Activated B cell treated with CpG ODN at 0.5 μM for 24 hours (primary cell): ENCODE measurements at regions not wholly inside any gene's neighbourhood (a gene's known extent, or its start where the extent isn't known, plus 50 kb on each side); places are given as distances from the start of the nearest gene placed in this dataset.
"Not testable (repeated sequence)": the region's sequence is repeated elsewhere in the genome, so short reads cannot be mapped to it uniquely, and the experiment has no call there.

Experiments used
- ATAC-seq: fragments of 200-7000 bp; cut with Tn5 transposase; one replicate; pipeline ENCODE4 v1.10.0; 2021; ENCODE audit warnings: low read depth, mild to moderate bottlenecking, moderate library complexity
- CTCF ChIA-PET: fragments of 350-600 bp; sonication (Branson Sonifier 250); formaldehyde crosslinking; loops from one replicate; lab custom pipeline; 2021; ENCODE audit warnings: antibody characterized with exemption; lab: Charles Lee
- POLR2A ChIA-PET: fragments of 350-600 bp; sonication (Branson Sonifier 250); formaldehyde crosslinking; loops from one replicate; lab custom pipeline; 2021; ENCODE audit warnings: antibody characterized with exemption; lab: Charles Lee
- DNase-seq: peaks from one replicate; pipeline ENCODE4 v3.0.0; 2022
- H3K27ac Mint-ChIP-seq: one replicate; pipeline ENCODE4 v1.8.0; 2020; ENCODE audit warnings: mixed read lengths
- H3K27me3 Mint-ChIP-seq: one replicate; pipeline ENCODE4 v1.8.0; 2021; ENCODE audit warnings: mixed read lengths
- H3K36me3 Mint-ChIP-seq: one replicate; pipeline ENCODE4 v1.8.0; 2021; ENCODE audit warnings: low read depth, mixed read lengths
- H3K4me1 Mint-ChIP-seq: one replicate; pipeline ENCODE4 v1.8.0; 2021; ENCODE audit warnings: mixed read lengths
- H3K4me3 Mint-ChIP-seq: one replicate; pipeline ENCODE4 v1.8.0; 2020; ENCODE audit warnings: mild to moderate bottlenecking, mixed read lengths
- H3K9me3 Mint-ChIP-seq: one replicate; pipeline ENCODE4 v1.8.0; 2020; ENCODE audit warnings: mixed read lengths
- CTCF ChIP-seq: fragments of 200-600 bp; IDR thresholded peaks from one replicate; pipeline ENCODE4 v1.8.0; 2022; ENCODE audit warnings: antibody characterized with exemption, mild to moderate bottlenecking
- intact Hi-C: fragments of 100-400 bp; cut with micrococcal nuclease; formaldehyde crosslinking; loops from one replicate; pipeline ENCODE4 v1.15.1; 2024

- CTCF ChIA-PET = no interaction called here
- Mint-ChIP-seq H3K4me1 (no peaks in the 10 kb centered on the region), H3K36me3 (no peaks in the 10 kb centered on the region), H3K27me3 (no peaks in the 10 kb centered on the region), H3K4me3 (no peak overlapping the region), H3K9me3 (peaks cover 16% of the 10 kb centered on the region), H3K27ac (no peak overlapping the region)
- DNase-seq = no peak
- TF ChIP-seq CTCF = no peak
- POLR2A ChIA-PET = no interaction called here
- intact Hi-C loops = no loop called here
- ATAC-seq = no peak
Observed at GRCh38 chr20:29408034-29408695, 1849.3 kb upstream of the DEFB115 start.

DNA sequence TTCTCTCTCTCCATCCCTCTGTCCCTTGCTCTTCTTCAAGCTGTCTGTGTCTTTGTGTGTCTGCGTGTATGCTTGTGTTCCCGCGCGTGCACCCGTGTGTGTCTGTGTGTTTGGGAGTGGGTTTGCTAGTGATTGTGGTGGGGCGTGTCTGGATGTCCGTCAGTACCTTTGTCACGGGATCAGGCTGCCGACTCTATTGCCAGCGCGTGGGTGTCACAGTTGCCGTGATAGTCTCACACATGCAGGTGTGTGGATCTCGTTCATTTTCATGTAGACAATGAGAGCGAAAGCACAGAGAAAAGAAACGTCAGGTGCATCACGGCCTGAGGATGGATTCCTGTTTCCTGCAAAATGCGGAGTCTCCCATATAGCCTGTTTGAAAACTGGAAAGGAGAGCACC lies 1848.8 kb upstream of the DEFB115 start:
- intact Hi-C loops, ATAC-seq, H3K27me3 Mint-ChIP-seq, H3K36me3 Mint-ChIP-seq, H3K4me3 Mint-ChIP-seq, DNase-seq, CTCF ChIA-PET, POLR2A ChIA-PET, H3K27ac Mint-ChIP-seq, H3K4me1 Mint-ChIP-seq: not testable (repeated sequence)
- H3K9me3 Mint-ChIP-seq = peaks cover 18% of the 10 kb centered on the region

DNA sequence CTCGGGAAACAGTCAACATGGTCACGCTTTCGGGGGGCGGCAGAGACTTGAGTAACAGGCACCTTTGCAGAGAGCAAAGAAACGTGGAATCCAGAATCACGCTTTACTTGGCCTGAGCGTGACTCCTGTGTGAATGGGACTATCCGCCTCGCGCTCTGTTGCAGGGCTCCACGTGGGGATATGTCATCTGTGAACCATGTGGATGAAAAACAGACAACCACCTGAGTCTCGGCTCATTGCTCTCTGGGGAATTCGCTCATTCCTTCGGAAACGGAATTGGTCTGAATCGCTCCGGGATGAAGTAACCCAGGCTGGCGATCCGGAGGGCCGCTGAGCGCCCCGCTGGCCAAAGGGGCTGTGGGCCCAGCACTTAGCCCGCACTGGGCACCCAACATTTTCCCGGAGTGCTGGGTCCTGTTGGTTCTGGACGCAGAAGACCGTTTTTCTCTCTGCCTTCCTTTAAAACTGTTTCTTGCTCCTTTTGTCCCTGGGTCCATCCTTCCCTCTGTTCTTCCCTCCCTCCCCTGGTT lies 1848.2 kb upstream of the DEFB115 start:
- DNase-seq, H3K4me3 Mint-ChIP-seq, POLR2A ChIA-PET, CTCF ChIA-PET, ATAC-seq, H3K4me1 Mint-ChIP-seq, intact Hi-C loops, H3K27ac Mint-ChIP-seq, H3K36me3 Mint-ChIP-seq, H3K27me3 Mint-ChIP-seq: not testable (repeated sequence)
- H3K9me3 Mint-ChIP-seq = peaks cover 18% of the 10 kb centered on the region

DNA sequence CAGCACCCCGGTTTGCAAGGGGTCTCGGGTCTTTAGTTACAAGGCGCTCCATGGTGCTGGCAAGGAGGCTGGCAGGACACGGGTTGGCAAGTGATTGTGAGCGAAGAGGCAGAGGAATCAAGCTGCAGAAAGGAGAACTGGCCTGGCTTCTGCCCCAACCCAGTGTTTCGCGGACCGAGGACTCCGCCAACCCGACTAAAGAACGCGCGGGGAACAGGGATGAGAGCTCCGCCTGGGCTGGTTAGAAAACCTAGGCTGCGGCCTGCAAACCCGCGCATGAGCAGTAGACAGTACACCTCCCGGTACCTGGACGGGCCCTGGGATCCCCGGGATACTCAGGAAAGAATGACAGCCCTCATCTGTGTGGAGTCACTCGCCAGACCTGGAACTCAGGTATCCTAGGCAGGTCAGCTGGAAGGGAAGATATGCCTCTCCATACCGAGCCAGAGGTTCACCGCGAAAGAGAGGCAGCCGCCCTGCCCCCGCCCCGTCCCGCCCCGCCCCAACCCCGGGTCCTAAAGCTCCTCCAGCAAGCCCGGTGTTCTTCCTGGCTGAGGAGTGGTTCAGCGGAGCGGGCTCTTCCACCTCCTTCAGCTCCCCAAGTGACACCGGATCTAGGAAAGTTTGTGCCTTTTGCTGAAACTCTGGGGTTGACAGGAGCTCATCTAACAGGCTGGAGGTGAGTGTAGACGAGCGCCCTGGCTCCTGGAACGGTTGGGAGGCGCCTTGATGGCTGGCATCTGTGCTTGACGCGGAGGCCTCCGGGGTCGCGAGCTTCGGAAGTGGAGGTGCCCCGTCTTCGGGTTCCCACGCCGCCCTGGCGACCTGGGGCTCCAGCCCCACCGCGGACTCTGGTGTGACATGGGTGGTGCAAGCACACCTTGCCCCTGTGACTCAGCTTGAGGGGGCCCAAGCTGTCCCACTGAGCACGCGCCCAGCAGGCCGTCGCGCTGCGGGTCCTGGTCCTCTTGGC lies 1847.3 kb upstream of the DEFB115 start:
- Mint-ChIP-seq H3K9me3 (peaks cover 18% of the 10 kb centered on the region), H3K27me3 (no peaks in the 10 kb centered on the region), H3K36me3 (no peaks in the 10 kb centered on the region), H3K27ac (no peak overlapping the region), H3K4me1 (no peaks in the 10 kb centered on the region), H3K4me3 (no peak overlapping the region)
- CTCF ChIA-PET = no interaction called here
- DNase-seq (no peak), ATAC-seq (no peak)
- POLR2A ChIA-PET = no interaction called here
- no peak for TF ChIP-seq CTCF
- intact Hi-C loops = no loop called here

DNA sequence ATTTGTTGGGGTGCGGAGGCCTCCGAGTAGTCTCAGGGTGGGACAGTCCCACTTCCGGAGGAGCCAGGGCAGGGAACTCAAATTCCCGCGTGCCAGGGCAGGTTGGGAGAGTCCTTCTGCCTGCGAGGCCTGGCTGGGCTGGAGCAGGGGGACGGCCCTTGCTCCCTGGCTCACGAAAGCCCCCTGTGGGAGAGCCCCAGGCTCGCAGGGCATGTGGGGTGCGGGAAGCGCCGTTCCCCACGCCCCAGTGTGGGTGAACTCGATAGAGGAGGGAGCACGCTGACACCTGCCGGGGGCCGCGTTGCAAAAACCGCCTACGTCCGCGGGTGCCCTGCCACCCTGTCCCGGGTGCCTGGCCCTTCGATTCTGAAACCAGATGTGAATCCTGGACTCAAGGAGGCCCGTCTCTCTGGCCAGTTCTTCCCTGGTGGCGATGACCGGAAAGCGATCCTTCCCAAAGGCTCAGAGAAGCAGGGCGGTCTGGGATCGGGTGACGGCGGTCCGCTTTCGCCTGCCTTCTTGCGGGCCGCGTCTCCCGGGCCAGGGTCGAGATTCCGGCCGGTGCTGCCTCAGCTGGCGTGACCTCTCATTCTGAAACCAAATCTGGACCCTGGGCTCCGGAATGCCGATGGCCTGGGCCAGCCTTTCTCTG lies 1846.5 kb upstream of the DEFB115 start:
- H3K9me3 Mint-ChIP-seq = peaks cover 18% of the 10 kb centered on the region
- H3K27ac Mint-ChIP-seq = no peak overlapping the region
- no peak for DNase-seq
- intact Hi-C loops = no loop called here
- TF ChIP-seq CTCF = no peak
- ATAC-seq = no peak
- no peaks in the 10 kb centered on the region for H3K36me3 Mint-ChIP-seq
- no peak overlapping the region for H3K4me3 Mint-ChIP-seq
- no peaks in the 10 kb centered on the region for H3K4me1 Mint-ChIP-seq
- CTCF ChIA-PET = no interaction called here
- POLR2A ChIA-PET = no interaction called here
- H3K27me3 Mint-ChIP-seq = no peaks in the 10 kb centered on the region

DNA sequence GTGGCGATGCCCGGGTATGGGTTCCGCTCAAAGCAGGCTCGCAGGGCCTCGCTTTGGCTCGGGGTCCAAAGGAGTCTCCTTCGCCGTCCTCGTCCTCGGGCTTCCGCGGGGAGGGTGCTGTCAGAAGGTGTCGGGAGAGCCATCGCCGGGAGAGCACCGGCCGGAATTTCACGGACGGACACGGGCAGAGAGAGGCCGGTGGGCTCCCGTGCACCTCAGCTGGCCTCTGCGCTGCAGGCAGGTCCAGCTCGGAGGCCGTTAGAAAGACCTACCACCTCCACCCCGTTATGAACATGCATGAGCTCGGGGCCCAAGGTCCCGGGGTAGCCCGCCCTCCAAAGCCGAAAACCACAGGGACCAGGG lies 1846.0 kb upstream of the DEFB115 start:
- peaks cover 18% of the 10 kb centered on the region for H3K9me3 Mint-ChIP-seq
- DNase-seq, intact Hi-C loops, H3K27me3 Mint-ChIP-seq, ATAC-seq, H3K4me1 Mint-ChIP-seq, POLR2A ChIA-PET, CTCF ChIA-PET, H3K4me3 Mint-ChIP-seq, H3K27ac Mint-ChIP-seq, H3K36me3 Mint-ChIP-seq: not testable (repeated sequence)
